K562 (cell line): ENCODE measurements at regions not wholly inside any gene's neighbourhood (a gene's known extent, or its start where the extent isn't known, plus 50 kb on each side); places are given as distances from the start of the nearest gene placed in this dataset.

ENCODE experiments used
- CEBPZ ChIP-seq: fragments of 150-350 bp; IDR thresholded peaks from 2 replicates; pipeline ENCODE4 v1.6.1; 2014; ENCODE audit warnings: low read depth, mild to moderate bottlenecking, low read length, borderline replicate concordance
- FOXJ3 ChIP-seq: sonication (generic); formaldehyde crosslinking; IDR thresholded peaks from 2 replicates; pipeline ENCODE4 v1.4.0; 2020; ENCODE audit warnings: mild to moderate bottlenecking, missing genetic modification reagents
- GATAD2A ChIP-seq: fragments of 450-650 bp; IDR thresholded peaks from 2 replicates; pipeline ENCODE4 v1.6.1; 2017
- PCBP1 ChIP-seq: fragments of 200-400 bp; formaldehyde crosslinking; IDR thresholded peaks from 2 replicates; pipeline ENCODE4 v1.6.1; 2018; ENCODE audit warnings: mild to moderate bottlenecking, low read depth, low read length; ENCODE audit not compliant: poor library complexity, severe bottlenecking
- RBM15 ChIP-seq: fragments of 200-400 bp; formaldehyde crosslinking; IDR thresholded peaks from 2 replicates; pipeline ENCODE4 v1.6.1; 2018; ENCODE audit warnings: mild to moderate bottlenecking, low read length, moderate library complexity; ENCODE audit not compliant: insufficient read depth
- RREB1 ChIP-seq: fragments of 250-450 bp; sonication (Bioruptor Pico); IDR thresholded peaks from 2 replicates; pipeline ENCODE4 v1.4.0; 2020
- SRSF3 ChIP-seq: fragments of 200-400 bp; formaldehyde crosslinking; IDR thresholded peaks from 2 replicates; pipeline ENCODE4 v1.6.1; 2016; ENCODE audit warnings: mild to moderate bottlenecking, low read length, moderate library complexity; ENCODE audit not compliant: insufficient read depth
- USF2 ChIP-seq: sonication (generic); formaldehyde crosslinking; IDR thresholded peaks from 2 replicates; pipeline ENCODE4 v1.5.0; 2020; ENCODE audit warnings: missing genetic modification reagents
- ZNF253 ChIP-seq: fragments of 250-450 bp; sonication (Bioruptor Pico); conservative IDR thresholded peaks from 2 replicates; pipeline ENCODE4 v1.6.1; 2021; ENCODE audit warnings: mild to moderate bottlenecking
- ZNF780A ChIP-seq: fragments of 250-450 bp; sonication (Bioruptor Pico); IDR thresholded peaks from 2 replicates; pipeline ENCODE4 v1.5.0; 2021; ENCODE audit warnings: mild to moderate bottlenecking

GRCh38 chr6:1020837-1021236, 291.1 kb upstream of the FOXQ1 start (continued):
- TF ChIP-seq CEBPZ (no peak), RREB1 (CRISPR knock-in tag) (no peak), ZNF253 (no peak), ZNF780A (CRISPR knock-in tag) (no peak), SRSF3 (no peak), USF2 (no peak), RBM15 (no peak), GATAD2A (no peak), FOXJ3 (CRISPR knock-in tag) (no peak), PCBP1 (no peak)
